MCF 10A (cell line): ENCODE measurements at regions not wholly inside any gene's neighbourhood (a gene's known extent, or its start where the extent isn't known, plus 50 kb on each side); places are given as distances from the start of the nearest gene placed in this dataset.

ENCODE experiments used
- BruUV-seq: library from RNA; stranded (reverse); fragments of 400-500 nt; replicated peaks from 2 replicates; lab custom pipeline; 2021; lab: Mats Ljungman, UMichigan
- CTCF ChIA-PET: fragments of 300-600 bp; sonication (Branson Sonifier 250); formaldehyde crosslinking; extraction: SDS; loops from one replicate; lab custom pipeline; 2021; ENCODE audit warnings: antibody characterized with exemption, inconsistent platforms; lab: Yijun Ruan, JAX
- POLR2A ChIA-PET: fragments of 300-600, 350-650 bp; sonication (Branson Sonifier 250); formaldehyde crosslinking; extraction: SDS; loops from one replicate; lab custom pipeline; 2020; ENCODE audit warnings: antibody characterized with exemption, inconsistent platforms; lab: Yijun Ruan, JAX
- DNase-seq: peaks from one replicate; pipeline ENCODE4 v3.0.0-alpha.2; 2018; ENCODE audit not compliant: unreplicated experiment
- H3K27ac Mint-ChIP-seq: one replicate; pipeline ENCODE4 v1.8.0; 2022; ENCODE audit warnings: mild to moderate bottlenecking, low read depth, mixed read lengths; ENCODE audit not compliant: unreplicated experiment
- H3K27me3 Mint-ChIP-seq: one replicate; pipeline ENCODE4 v1.8.0; 2022; ENCODE audit warnings: mixed read lengths; ENCODE audit not compliant: insufficient read depth, unreplicated experiment
- H3K36me3 Mint-ChIP-seq: one replicate; pipeline ENCODE4 v1.8.0; 2022; ENCODE audit warnings: mild to moderate bottlenecking, moderate library complexity, mixed read lengths; ENCODE audit not compliant: insufficient read depth, unreplicated experiment
- H3K4me1 Mint-ChIP-seq: one replicate; pipeline ENCODE4 v1.8.0; 2022; ENCODE audit warnings: mixed read lengths; ENCODE audit not compliant: insufficient read depth, unreplicated experiment
- H3K4me3 Mint-ChIP-seq: one replicate; pipeline ENCODE4 v1.8.0; 2022; ENCODE audit warnings: mild to moderate bottlenecking, moderate library complexity, mixed read lengths; ENCODE audit not compliant: unreplicated experiment
- H3K9me3 Mint-ChIP-seq: one replicate; pipeline ENCODE4 v1.8.0; 2022; ENCODE audit warnings: mixed read lengths; ENCODE audit not compliant: unreplicated experiment
- intact Hi-C: fragments of 100-400 bp; cut with micrococcal nuclease; formaldehyde crosslinking; loops from 2 replicates; pipeline ENCODE4 v1.14.1; 2022
- TF ChIP-seq, protein P1 (sequence below): fragments of 200-600 bp; IDR thresholded peaks from one replicate; pipeline ENCODE4 v1.8.0; 2022; ENCODE audit warnings: antibody characterized with exemption, mild to moderate bottlenecking; ENCODE audit not compliant: unreplicated experiment

GRCh38 chr4:18512718-18513117, 491.2 kb upstream of the LCORL start:
- intact Hi-C loops: no loop called here
- Mint-ChIP-seq H3K4me3 (no peak overlapping the region), H3K36me3 (no peaks in the 10 kb centered on the region), H3K9me3 (no peaks in the 10 kb centered on the region), H3K27me3 (no peaks in the 10 kb centered on the region), H3K27ac (no peak overlapping the region), H3K4me1 (no peaks in the 10 kb centered on the region)
- CTCF ChIA-PET: no interaction called here
- TF ChIP-seq, protein P1, sequence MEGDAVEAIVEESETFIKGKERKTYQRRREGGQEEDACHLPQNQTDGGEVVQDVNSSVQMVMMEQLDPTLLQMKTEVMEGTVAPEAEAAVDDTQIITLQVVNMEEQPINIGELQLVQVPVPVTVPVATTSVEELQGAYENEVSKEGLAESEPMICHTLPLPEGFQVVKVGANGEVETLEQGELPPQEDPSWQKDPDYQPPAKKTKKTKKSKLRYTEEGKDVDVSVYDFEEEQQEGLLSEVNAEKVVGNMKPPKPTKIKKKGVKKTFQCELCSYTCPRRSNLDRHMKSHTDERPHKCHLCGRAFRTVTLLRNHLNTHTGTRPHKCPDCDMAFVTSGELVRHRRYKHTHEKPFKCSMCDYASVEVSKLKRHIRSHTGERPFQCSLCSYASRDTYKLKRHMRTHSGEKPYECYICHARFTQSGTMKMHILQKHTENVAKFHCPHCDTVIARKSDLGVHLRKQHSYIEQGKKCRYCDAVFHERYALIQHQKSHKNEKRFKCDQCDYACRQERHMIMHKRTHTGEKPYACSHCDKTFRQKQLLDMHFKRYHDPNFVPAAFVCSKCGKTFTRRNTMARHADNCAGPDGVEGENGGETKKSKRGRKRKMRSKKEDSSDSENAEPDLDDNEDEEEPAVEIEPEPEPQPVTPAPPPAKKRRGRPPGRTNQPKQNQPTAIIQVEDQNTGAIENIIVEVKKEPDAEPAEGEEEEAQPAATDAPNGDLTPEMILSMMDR: no peak
- no peak for DNase-seq
- POLR2A ChIA-PET: no interaction called here
- no TSS peak for BruUV-seq

GRCh38 chr4:18511727-18512126, 490.2 kb upstream of the LCORL start:
- H3K4me3 Mint-ChIP-seq: no peak overlapping the region
- intact Hi-C loops: no loop called here
- H3K27ac Mint-ChIP-seq: no peak overlapping the region
- ChIA-PET CTCF (no interaction called here), POLR2A (no interaction called here)
- H3K27me3 Mint-ChIP-seq: no peaks in the 10 kb centered on the region
- no peaks in the 10 kb centered on the region for H3K9me3 Mint-ChIP-seq
- no TSS peak for BruUV-seq
- no peak for DNase-seq
- H3K36me3 Mint-ChIP-seq: no peaks in the 10 kb centered on the region
- H3K4me1 Mint-ChIP-seq: no peaks in the 10 kb centered on the region
- TF ChIP-seq, protein P1: no peak

GRCh38 chr4:18508786-18509185, 487.2 kb upstream of the LCORL start:
- no peaks in the 10 kb centered on the region for H3K36me3 Mint-ChIP-seq
- no peak for DNase-seq
- intact Hi-C loops: no loop called here
- TF ChIP-seq, protein P1: no peak
- H3K27ac Mint-ChIP-seq: no peak overlapping the region
- BruUV-seq: no TSS peak
- H3K9me3 Mint-ChIP-seq: no peaks in the 10 kb centered on the region
- no peaks in the 10 kb centered on the region for H3K4me1 Mint-ChIP-seq
- ChIA-PET POLR2A (no interaction called here), CTCF (interaction anchor here (0.6 to 0.7 kb wide), 2 partner anchors 98 to 950 kb away, joined by 3 to 4 read pairs; no protein-coding TSS in a partner anchor)
- no peak overlapping the region for H3K4me3 Mint-ChIP-seq
- H3K27me3 Mint-ChIP-seq: no peaks in the 10 kb centered on the region

GRCh38 chr4:18480928-18481327, 459.4 kb upstream of the LCORL start:
- CTCF ChIA-PET: interaction anchor here (0.9 to 1.7 kb wide), 2 partner anchors 28 to 62 kb away, joined by 3 read pairs; no protein-coding TSS in a partner anchor
- BruUV-seq: no TSS peak
- intact Hi-C loops: no loop called here
- Mint-ChIP-seq H3K4me3 (no peak overlapping the region), H3K27ac (no peak overlapping the region), H3K9me3 (peaks cover 21% of the 10 kb centered on the region), H3K36me3 (no peaks in the 10 kb centered on the region), H3K27me3 (no peaks in the 10 kb centered on the region), H3K4me1 (peaks cover under 1% of the 10 kb centered on the region)
- no peak for DNase-seq
- TF ChIP-seq, protein P1: no peak
- POLR2A ChIA-PET: no interaction called here
